ENCODE measurements at regions not wholly inside any gene's neighbourhood (a gene's known extent, or its start where the extent isn't known, plus 50 kb on each side); places are given as distances from the start of the nearest gene placed in this dataset.

DNA sequence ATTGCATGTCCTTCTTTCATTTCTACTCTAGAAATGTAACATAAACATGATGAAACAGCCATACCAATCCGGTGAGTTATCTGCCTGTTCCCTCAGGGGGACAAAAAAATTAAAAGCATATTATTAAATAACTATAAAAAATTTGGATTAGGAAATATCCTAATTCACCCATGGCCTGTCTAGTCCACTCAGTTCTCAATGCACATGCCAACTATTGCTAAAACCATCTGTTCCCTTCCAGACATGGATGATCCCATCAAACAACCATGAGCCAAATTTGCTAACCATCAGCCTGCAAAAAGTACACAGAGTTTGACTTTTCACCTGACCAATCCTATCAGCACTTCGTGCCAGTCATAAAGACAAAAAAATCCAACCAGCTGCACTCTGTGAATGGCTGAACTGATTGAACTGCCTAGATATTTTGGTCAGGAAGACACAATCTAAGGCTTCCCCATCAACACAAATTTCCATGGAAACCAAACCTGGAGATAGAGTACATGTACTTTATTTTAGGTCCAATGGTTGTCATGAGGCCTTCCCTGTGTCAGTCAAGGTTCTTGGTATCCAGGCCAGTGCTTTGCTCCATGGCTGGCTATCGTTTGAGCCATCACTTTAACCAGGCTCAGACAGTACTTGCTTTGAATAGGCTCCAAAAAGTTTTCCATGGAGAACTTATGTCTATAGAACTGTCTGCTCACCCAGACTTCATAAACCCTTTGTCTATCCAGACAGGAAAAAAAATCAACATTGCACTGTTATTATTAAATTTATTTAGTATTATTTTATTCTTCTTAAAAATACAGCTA, 570.8 kb downstream of the LTN1 start:
- TF ChIP-seq, protein P1, sequence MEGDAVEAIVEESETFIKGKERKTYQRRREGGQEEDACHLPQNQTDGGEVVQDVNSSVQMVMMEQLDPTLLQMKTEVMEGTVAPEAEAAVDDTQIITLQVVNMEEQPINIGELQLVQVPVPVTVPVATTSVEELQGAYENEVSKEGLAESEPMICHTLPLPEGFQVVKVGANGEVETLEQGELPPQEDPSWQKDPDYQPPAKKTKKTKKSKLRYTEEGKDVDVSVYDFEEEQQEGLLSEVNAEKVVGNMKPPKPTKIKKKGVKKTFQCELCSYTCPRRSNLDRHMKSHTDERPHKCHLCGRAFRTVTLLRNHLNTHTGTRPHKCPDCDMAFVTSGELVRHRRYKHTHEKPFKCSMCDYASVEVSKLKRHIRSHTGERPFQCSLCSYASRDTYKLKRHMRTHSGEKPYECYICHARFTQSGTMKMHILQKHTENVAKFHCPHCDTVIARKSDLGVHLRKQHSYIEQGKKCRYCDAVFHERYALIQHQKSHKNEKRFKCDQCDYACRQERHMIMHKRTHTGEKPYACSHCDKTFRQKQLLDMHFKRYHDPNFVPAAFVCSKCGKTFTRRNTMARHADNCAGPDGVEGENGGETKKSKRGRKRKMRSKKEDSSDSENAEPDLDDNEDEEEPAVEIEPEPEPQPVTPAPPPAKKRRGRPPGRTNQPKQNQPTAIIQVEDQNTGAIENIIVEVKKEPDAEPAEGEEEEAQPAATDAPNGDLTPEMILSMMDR (IDR thresholded peaks at IDR 0.05; ENCODE audit: borderline replicate concordance, extremely low read depth, low read length, poor library complexity, severe bottlenecking), result no peak
- no peak for TF ChIP-seq EZH2 (IDR thresholded peaks at IDR 0.05; ENCODE audit: borderline replicate concordance, low read depth, low read length, severe bottlenecking)
